ENCODE measurements at regions not wholly inside any gene's neighbourhood (a gene's known extent, or its start where the extent isn't known, plus 50 kb on each side); places are given as distances from the start of the nearest gene placed in this dataset.

GRCh38 chr15:93190238-93190637, 101.2 kb upstream of the RGMA start:
- intact Hi-C loops (cut with DNase I), result no loop called here
- WGBS, 2 donors, result 82 to 87% methylated on average over 8 of the region's 8 CpGs
- Histone ChIP-seq H3K4me3 (no peak overlapping the region), H3K27me3 (no peaks in the 10 kb centered on the region), H3K27ac (no peak overlapping the region), H3K36me3 (replicated peaks in 1 of 2; ENCODE audit: insufficient read depth in 1 of 2, low read depth in 2 of 2) (no peaks in the 10 kb centered on the region), H3K9me3 (no peaks in the 10 kb centered on the region), H3K4me1 (no peaks in the 10 kb centered on the region)
- DNase-seq (no peak), ATAC-seq (no peak)
- TF ChIP-seq CTCF (IDR thresholded peaks at IDR 0.05), result no peak
- no peak for TF ChIP-seq POLR2A (IDR thresholded peaks at IDR 0.05)

DNA sequence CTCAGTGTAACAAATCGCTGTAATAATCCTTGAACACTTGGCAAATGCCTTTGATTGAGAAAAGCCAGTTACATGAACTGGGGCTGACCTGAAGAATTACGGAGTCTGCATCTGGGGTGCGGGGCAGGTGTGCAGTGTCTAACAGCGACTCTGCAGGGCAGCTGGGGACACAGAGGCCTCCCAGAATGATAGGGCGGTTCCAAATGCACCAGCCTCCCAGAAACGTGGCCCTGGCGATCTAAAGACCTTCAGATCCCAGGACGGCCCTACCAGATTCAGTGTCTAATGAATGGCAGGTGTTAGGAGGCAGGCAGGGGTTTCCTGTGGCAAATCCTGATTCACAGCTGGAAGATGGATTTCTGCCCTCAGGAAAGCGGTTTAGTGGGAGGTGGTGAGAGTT, 100.5 kb upstream of the RGMA start:
- H3K4me3 ChIP-seq, result no peak overlapping the region
- H3K4me1 ChIP-seq, result no peaks in the 10 kb centered on the region
- no peaks in the 10 kb centered on the region for H3K36me3 ChIP-seq (replicated peaks in 1 of 2; ENCODE audit: insufficient read depth in 1 of 2, low read depth in 2 of 2)
- 52 to 59% methylated on average over 7 to 9 of the region's 9 CpGs for WGBS, 2 donors
- no peak overlapping the region for H3K27ac ChIP-seq
- ATAC-seq, result no peak
- H3K27me3 ChIP-seq, result no peaks in the 10 kb centered on the region
- no peak for DNase-seq
- intact Hi-C loops (cut with DNase I), result no loop called here
- H3K9me3 ChIP-seq, result no peaks in the 10 kb centered on the region
- no peak for TF ChIP-seq POLR2A (IDR thresholded peaks at IDR 0.05)
- no peak for TF ChIP-seq CTCF (IDR thresholded peaks at IDR 0.05)

- Histone ChIP-seq H3K9me3 (no peaks in the 10 kb centered on the region), H3K36me3 (replicated peaks in 1 of 2; ENCODE audit: insufficient read depth in 1 of 2, low read depth in 2 of 2) (no peaks in the 10 kb centered on the region), H3K4me1 (no peaks in the 10 kb centered on the region), H3K4me3 (no peak overlapping the region), H3K27me3 (no peaks in the 10 kb centered on the region), H3K27ac (no peak overlapping the region)
- WGBS, 2 donors, result 88 to 90% methylated on average over 3 of the region's 3 CpGs
- no peak for TF ChIP-seq CTCF (IDR thresholded peaks at IDR 0.05)
- no peak for TF ChIP-seq POLR2A (IDR thresholded peaks at IDR 0.05)
- no peak for ATAC-seq
- no peak for DNase-seq
- intact Hi-C loops (cut with DNase I), result no loop called here
Measured at GRCh38 chr15:93188236-93188635, 99.2 kb upstream of the RGMA start.

DNA sequence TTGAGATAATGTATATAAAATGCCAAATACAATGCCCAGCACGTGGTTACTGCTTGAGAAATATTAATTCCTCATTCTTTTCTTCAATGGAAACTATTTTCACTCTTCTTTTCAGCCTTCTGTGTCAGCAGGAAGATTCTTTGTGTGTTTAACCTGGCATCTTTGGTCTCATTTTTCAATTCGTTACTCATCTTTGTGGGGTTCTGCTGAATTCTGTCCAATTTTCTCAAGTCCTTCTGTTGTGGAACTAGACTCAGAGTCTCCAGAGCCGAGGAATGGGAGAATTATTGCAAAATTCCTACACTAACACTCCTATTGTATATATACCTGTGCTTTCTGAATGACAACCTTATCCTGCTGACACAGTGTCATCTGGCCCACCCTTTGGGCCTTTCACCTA, 96.8 kb upstream of the RGMA start:
- intact Hi-C loops (cut with DNase I), result no loop called here
- no peaks in the 10 kb centered on the region for H3K36me3 ChIP-seq (replicated peaks in 1 of 2; ENCODE audit: insufficient read depth in 1 of 2, low read depth in 2 of 2)
- H3K27ac ChIP-seq, result no peak overlapping the region
- DNase-seq, result no peak
- TF ChIP-seq POLR2A (IDR thresholded peaks at IDR 0.05), result no peak
- no peak for TF ChIP-seq CTCF (IDR thresholded peaks at IDR 0.05)
- no peaks in the 10 kb centered on the region for H3K27me3 ChIP-seq
- ATAC-seq, result no peak
- no peaks in the 10 kb centered on the region for H3K9me3 ChIP-seq
- H3K4me1 ChIP-seq, result no peaks in the 10 kb centered on the region
- H3K4me3 ChIP-seq, result no peak overlapping the region
- 64 to 67% methylated on average over 3 of the region's 3 CpGs for WGBS, 2 donors

- WGBS, 2 donors, result 83 to 91% methylated on average over 8 of the region's 8 CpGs
- H3K27me3 ChIP-seq, result no peaks in the 10 kb centered on the region
Measured at GRCh38 chr15:93182703-93183205, 93.7 kb upstream of the RGMA start.

More at GRCh38 chr15:93182703-93183205, 93.7 kb upstream of the RGMA start:
- ATAC-seq, result no peak
- TF ChIP-seq POLR2A (IDR thresholded peaks at IDR 0.05) (no peak), CTCF (IDR thresholded peaks at IDR 0.05) (no peak)
- intact Hi-C loops (cut with DNase I), result no loop called here
- no peak for DNase-seq
- Histone ChIP-seq H3K9me3 (no peaks in the 10 kb centered on the region), H3K27ac (no peak overlapping the region), H3K4me1 (no peaks in the 10 kb centered on the region), H3K36me3 (replicated peaks in 1 of 2; ENCODE audit: insufficient read depth in 1 of 2, low read depth in 2 of 2) (no peaks in the 10 kb centered on the region), H3K4me3 (no peak overlapping the region)
